ENCODE measurements at regions not wholly inside any gene's neighbourhood (a gene's known extent, or its start where the extent isn't known, plus 50 kb on each side); places are given as distances from the start of the nearest gene placed in this dataset.

GRCh38 chr20:39813190-39813829, 851.2 kb downstream of the DHX35 start:
- in situ Hi-C loops (cut with HindIII; ENCODE audit: low sequenced_read_pairs): no loop called here
- no peak for DNase-seq (ENCODE audit: low spot score)

- in situ Hi-C loops (cut with HindIII; ENCODE audit: low sequenced_read_pairs): no loop called here
- no peak for DNase-seq (ENCODE audit: low spot score)
Measured at GRCh38 chr20:39812116-39812515, 850.0 kb downstream of the DHX35 start.

- in situ Hi-C loops (cut with HindIII; ENCODE audit: low sequenced_read_pairs): no loop called here
- no peak for DNase-seq (ENCODE audit: low spot score)
Measured at GRCh38 chr20:39810309-39810708, 848.2 kb downstream of the DHX35 start.

GRCh38 chr20:39808613-39809012, 846.5 kb downstream of the DHX35 start:
- no peak for DNase-seq (ENCODE audit: low spot score)
- in situ Hi-C loops (cut with HindIII; ENCODE audit: low sequenced_read_pairs): no loop called here

- in situ Hi-C loops (cut with HindIII; ENCODE audit: low sequenced_read_pairs): no loop called here
- DNase-seq (ENCODE audit: low spot score): no peak
Measured at GRCh38 chr20:39800548-39800947, 838.4 kb downstream of the DHX35 start.

GRCh38 chr20:39800111-39800510, 838.0 kb downstream of the DHX35 start:
- in situ Hi-C loops (cut with HindIII; ENCODE audit: low sequenced_read_pairs): no loop called here
- DNase-seq (ENCODE audit: low spot score): no peak

- DNase-seq (ENCODE audit: low spot score): no peak
- in situ Hi-C loops (cut with HindIII; ENCODE audit: low sequenced_read_pairs): no loop called here
Measured at GRCh38 chr20:39799366-39799965, 837.3 kb downstream of the DHX35 start.

GRCh38 chr20:39795401-39796272, 833.5 kb downstream of the DHX35 start:
- in situ Hi-C loops (cut with HindIII; ENCODE audit: low sequenced_read_pairs): no loop called here
- DNase-seq (ENCODE audit: low spot score): no peak

- no peak for DNase-seq (ENCODE audit: low spot score)
- in situ Hi-C loops (cut with HindIII; ENCODE audit: low sequenced_read_pairs): no loop called here
Measured at GRCh38 chr20:39792334-39792733, 830.2 kb downstream of the DHX35 start.

GRCh38 chr20:39789411-39789810, 827.3 kb downstream of the DHX35 start:
- no peak for DNase-seq (ENCODE audit: low spot score)
- in situ Hi-C loops (cut with HindIII; ENCODE audit: low sequenced_read_pairs): no loop called here

- in situ Hi-C loops (cut with HindIII; ENCODE audit: low sequenced_read_pairs): no loop called here
- no peak for DNase-seq (ENCODE audit: low spot score)
Measured at GRCh38 chr20:39785252-39785917, 823.2 kb downstream of the DHX35 start.

GRCh38 chr20:39784693-39785092, 822.5 kb downstream of the DHX35 start:
- DNase-seq (ENCODE audit: low spot score): no peak
- in situ Hi-C loops (cut with HindIII; ENCODE audit: low sequenced_read_pairs): no loop called here

GRCh38 chr20:39778847-39779604, 816.9 kb downstream of the DHX35 start:
- in situ Hi-C loops (cut with HindIII; ENCODE audit: low sequenced_read_pairs): no loop called here
- DNase-seq (ENCODE audit: low spot score): peak; percentile 13

- DNase-seq (ENCODE audit: low spot score): no peak
Measured at GRCh38 chr20:39778431-39778830, 816.3 kb downstream of the DHX35 start.

GRCh38 chr20:39777610-39778009, 815.5 kb downstream of the DHX35 start:
- in situ Hi-C loops (cut with HindIII; ENCODE audit: low sequenced_read_pairs): no loop called here
- DNase-seq (ENCODE audit: low spot score): no peak

More at GRCh38 chr20:39778431-39778830, 816.3 kb downstream of the DHX35 start:
- in situ Hi-C loops (cut with HindIII; ENCODE audit: low sequenced_read_pairs): no loop called here

- no peak for DNase-seq (ENCODE audit: low spot score)
- in situ Hi-C loops (cut with HindIII; ENCODE audit: low sequenced_read_pairs): no loop called here
Measured at GRCh38 chr20:39775110-39775509, 813.0 kb downstream of the DHX35 start.

GRCh38 chr20:39773380-39774000, 811.3 kb downstream of the DHX35 start:
- DNase-seq (ENCODE audit: low spot score): no peak
- in situ Hi-C loops (cut with HindIII; ENCODE audit: low sequenced_read_pairs): no loop called here

GRCh38 chr20:39767352-39767751, 805.2 kb downstream of the DHX35 start:
- in situ Hi-C loops (cut with HindIII; ENCODE audit: low sequenced_read_pairs): no loop called here

GRCh38 chr20:39766333-39766732, 804.2 kb downstream of the DHX35 start:
- DNase-seq (ENCODE audit: low spot score): no peak
- in situ Hi-C loops (cut with HindIII; ENCODE audit: low sequenced_read_pairs): no loop called here

More at GRCh38 chr20:39767352-39767751, 805.2 kb downstream of the DHX35 start:
- DNase-seq (ENCODE audit: low spot score): no peak

All from G401 (cell line).